OCI-LY3 (cell line): ENCODE measurements at regions not wholly inside any gene's neighbourhood (a gene's known extent, or its start where the extent isn't known, plus 50 kb on each side); places are given as distances from the start of the nearest gene placed in this dataset.

Source experiments
- EZH2phosphoT487 ChIP-seq: fragments of 200-600 bp; shearing (Covaris generic); IDR thresholded peaks from 2 replicates; pipeline ENCODE4 v1.6.1; 2018; ENCODE audit warnings: antibody characterized with exemption, mixed run types, low read depth
- TF ChIP-seq, protein P1 (sequence below): fragments of 200-600, 300-600 bp; sonication (generic); IDR thresholded peaks from 2 replicates; pipeline ENCODE4 v1.5.1; 2014; ENCODE audit warnings: antibody characterized with exemption, low read length, low read depth

DNA sequence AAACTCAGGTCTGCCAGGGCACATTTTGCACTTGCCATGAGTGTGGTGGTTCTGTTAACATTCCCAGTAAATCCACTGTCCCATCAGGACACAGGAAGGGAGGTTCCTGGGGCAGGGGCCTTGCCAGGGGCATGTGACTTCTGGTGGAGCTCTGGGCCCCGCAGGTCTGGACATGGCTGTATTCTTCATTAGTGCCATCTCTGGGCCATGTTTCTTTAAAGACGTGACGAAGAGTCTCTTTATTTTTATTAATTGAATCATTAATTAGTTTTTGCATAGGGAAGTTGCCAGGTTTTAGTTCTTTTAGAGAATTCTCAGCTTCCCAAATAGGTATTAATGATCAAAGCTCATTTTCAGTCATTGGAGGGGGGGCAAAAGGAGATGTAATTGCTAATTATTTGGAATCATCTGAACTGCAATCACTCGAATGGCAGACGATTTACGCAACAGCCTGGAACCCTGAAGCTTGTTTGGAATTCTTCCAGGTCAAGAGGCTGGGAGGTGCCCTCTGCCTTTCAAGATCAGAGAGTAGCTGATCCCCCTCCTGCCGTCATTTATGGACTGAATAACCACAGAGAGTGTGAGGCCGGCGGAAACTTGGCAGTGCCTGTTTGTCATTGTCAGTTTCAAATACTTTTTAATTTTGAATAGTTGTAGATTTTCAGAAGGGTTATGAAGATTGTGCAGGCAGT is 106.2 kb downstream of the RTP5 start:
- TF ChIP-seq, protein P1, sequence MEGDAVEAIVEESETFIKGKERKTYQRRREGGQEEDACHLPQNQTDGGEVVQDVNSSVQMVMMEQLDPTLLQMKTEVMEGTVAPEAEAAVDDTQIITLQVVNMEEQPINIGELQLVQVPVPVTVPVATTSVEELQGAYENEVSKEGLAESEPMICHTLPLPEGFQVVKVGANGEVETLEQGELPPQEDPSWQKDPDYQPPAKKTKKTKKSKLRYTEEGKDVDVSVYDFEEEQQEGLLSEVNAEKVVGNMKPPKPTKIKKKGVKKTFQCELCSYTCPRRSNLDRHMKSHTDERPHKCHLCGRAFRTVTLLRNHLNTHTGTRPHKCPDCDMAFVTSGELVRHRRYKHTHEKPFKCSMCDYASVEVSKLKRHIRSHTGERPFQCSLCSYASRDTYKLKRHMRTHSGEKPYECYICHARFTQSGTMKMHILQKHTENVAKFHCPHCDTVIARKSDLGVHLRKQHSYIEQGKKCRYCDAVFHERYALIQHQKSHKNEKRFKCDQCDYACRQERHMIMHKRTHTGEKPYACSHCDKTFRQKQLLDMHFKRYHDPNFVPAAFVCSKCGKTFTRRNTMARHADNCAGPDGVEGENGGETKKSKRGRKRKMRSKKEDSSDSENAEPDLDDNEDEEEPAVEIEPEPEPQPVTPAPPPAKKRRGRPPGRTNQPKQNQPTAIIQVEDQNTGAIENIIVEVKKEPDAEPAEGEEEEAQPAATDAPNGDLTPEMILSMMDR: no peak
- no peak for TF ChIP-seq EZH2phosphoT487
